ENCODE measurements at regions not wholly inside any gene's neighbourhood (a gene's known extent, or its start where the extent isn't known, plus 50 kb on each side); places are given as distances from the start of the nearest gene placed in this dataset.

GRCh38 chr4:161133586-161134276 lies 1030.1 kb downstream of the FSTL5 start:
- TF ChIP-seq POLR2A (IDR thresholded peaks at IDR 0.05; ENCODE audit: low read depth, low read length) (no peak), POLR2AphosphoS5 (IDR thresholded peaks at IDR 0.05; ENCODE audit: low read depth, low read length) (no peak), SPI1 (IDR thresholded peaks at IDR 0.05; ENCODE audit: low read depth, low read length) (no peak)
